ENCODE measurements at regions not wholly inside any gene's neighbourhood (a gene's known extent, or its start where the extent isn't known, plus 50 kb on each side); places are given as distances from the start of the nearest gene placed in this dataset.
A peak's percentile ranks its signal among the peaks of the same experiment; 100 is the strongest.

- Histone ChIP-seq H3K9me3 (ENCODE audit: insufficient read depth, low read depth) (peaks cover 7% of the 10 kb centered on the region), H3K27ac (no peak overlapping the region), H3K4me1 (replicated peaks; ENCODE audit: insufficient read depth) (no peaks in the 10 kb centered on the region), H3K4me3 (no peak overlapping the region), H3K27me3 (ENCODE audit: insufficient read depth, low read depth) (no peaks in the 10 kb centered on the region), H2AFZ (peak overlapping the region; percentile 65; the same call in 1 of the 2 replicates), H3K79me2 (ENCODE audit: low read depth) (no peaks in the 10 kb centered on the region), H3K4me2 (no peak overlapping the region), H4K20me1 (ENCODE audit: insufficient read depth) (no peaks in the 10 kb centered on the region), H3K36me3 (ENCODE audit: low read depth) (no peaks in the 10 kb centered on the region), H3K9me2 (ENCODE audit: insufficient read depth) (0 out of 2 replicates have a peak, but pooled peaks cover under 1% of the 10 kb centered on the region), H3F3A (ENCODE audit: insufficient read depth, low read depth) (no peaks in the 10 kb centered on the region)
- no TSS peak for BruUV-seq (replicated peaks)
- intact Hi-C loops (cut with micrococcal nuclease; ENCODE audit: unreplicated experiment), result no loop called here
- TF ChIP-seq EZH2 (IDR thresholded peaks at IDR 0.05; ENCODE audit: low read depth) (no peak), CTCF (conservative IDR thresholded peaks at IDR 0.05) (no peak)
- no peak for DNase-seq
- POLR2A ChIA-PET (ENCODE audit: unreplicated experiment), result interaction anchor here (0.6 kb wide), 1 partner anchor 59 kb away, joined by 3 read pairs; no protein-coding TSS in a partner anchor
- CTCF ChIA-PET, result no interaction called here
Observed at GRCh38 chr2:145674705-145675104, 1154.8 kb upstream of the ZEB2 start.

GRCh38 chr2:145669301-145669700, 1149.4 kb upstream of the ZEB2 start:
- no peaks in the 10 kb centered on the region for H3K36me3 ChIP-seq (ENCODE audit: low read depth)
- POLR2A ChIA-PET (ENCODE audit: unreplicated experiment), result interaction anchor here (0.6 kb wide), 1 partner anchor 12 kb away, joined by 3 read pairs; no protein-coding TSS in a partner anchor
- H3K27ac ChIP-seq, result no peak overlapping the region
- CTCF ChIA-PET, result interaction anchor here (0.7 kb wide), 1 partner anchor 511 kb away, joined by 3 read pairs; no protein-coding TSS in a partner anchor
- no peaks in the 10 kb centered on the region for H3K9me3 ChIP-seq (ENCODE audit: insufficient read depth, low read depth)
- no peak overlapping the region for H3K4me3 ChIP-seq
- H3K4me2 ChIP-seq, result no peak overlapping the region
- no peak for DNase-seq
- TF ChIP-seq CTCF (conservative IDR thresholded peaks at IDR 0.05) (no peak), EZH2 (IDR thresholded peaks at IDR 0.05; ENCODE audit: low read depth) (no peak)
- H3K79me2 ChIP-seq (ENCODE audit: low read depth), result no peaks in the 10 kb centered on the region
- no TSS peak for BruUV-seq (replicated peaks)
- H3K27me3 ChIP-seq (ENCODE audit: insufficient read depth, low read depth), result no peaks in the 10 kb centered on the region
- H2AFZ ChIP-seq, result no peak overlapping the region; the same call in 1 of the 2 replicates
- no peaks in the 10 kb centered on the region for H3F3A ChIP-seq (ENCODE audit: insufficient read depth, low read depth)
- no peaks in the 10 kb centered on the region for H4K20me1 ChIP-seq (ENCODE audit: insufficient read depth)
- intact Hi-C loops (cut with micrococcal nuclease; ENCODE audit: unreplicated experiment), result no loop called here
- H3K9me2 ChIP-seq (ENCODE audit: insufficient read depth), result 0 out of 2 replicates have a peak, but pooled peaks cover 4% of the 10 kb centered on the region
- no peaks in the 10 kb centered on the region for H3K4me1 ChIP-seq (replicated peaks; ENCODE audit: insufficient read depth)

GRCh38 chr2:145666552-145666951, 1146.6 kb upstream of the ZEB2 start:
- ChIA-PET POLR2A (ENCODE audit: unreplicated experiment) (no interaction called here), CTCF (no interaction called here)
- Histone ChIP-seq H3K36me3 (ENCODE audit: low read depth) (no peaks in the 10 kb centered on the region), H3F3A (ENCODE audit: insufficient read depth, low read depth) (no peaks in the 10 kb centered on the region), H3K4me3 (no peak overlapping the region), H3K27me3 (ENCODE audit: insufficient read depth, low read depth) (no peaks in the 10 kb centered on the region), H3K9me3 (ENCODE audit: insufficient read depth, low read depth) (no peaks in the 10 kb centered on the region), H3K79me2 (ENCODE audit: low read depth) (no peaks in the 10 kb centered on the region), H3K9me2 (ENCODE audit: insufficient read depth) (0 out of 2 replicates have a peak, but pooled peaks cover 4% of the 10 kb centered on the region), H4K20me1 (ENCODE audit: insufficient read depth) (no peaks in the 10 kb centered on the region), H3K4me1 (replicated peaks; ENCODE audit: insufficient read depth) (no peaks in the 10 kb centered on the region), H3K4me2 (no peak overlapping the region), H3K27ac (no peak overlapping the region), H2AFZ (no peak overlapping the region)
- intact Hi-C loops (cut with micrococcal nuclease; ENCODE audit: unreplicated experiment), result no loop called here
- TF ChIP-seq EZH2 (IDR thresholded peaks at IDR 0.05; ENCODE audit: low read depth) (no peak), CTCF (conservative IDR thresholded peaks at IDR 0.05) (no peak)
- DNase-seq, result no peak
- BruUV-seq (replicated peaks), result no TSS peak
